ENCODE measurements at regions not wholly inside any gene's neighbourhood (a gene's known extent, or its start where the extent isn't known, plus 50 kb on each side); places are given as distances from the start of the nearest gene placed in this dataset.
A peak's percentile ranks its signal among the peaks of the same experiment; 100 is the strongest.
"Not testable (repeated sequence)": the region's sequence is repeated elsewhere in the genome, so short reads cannot be mapped to it uniquely, and the experiment has no call there.

DNA sequence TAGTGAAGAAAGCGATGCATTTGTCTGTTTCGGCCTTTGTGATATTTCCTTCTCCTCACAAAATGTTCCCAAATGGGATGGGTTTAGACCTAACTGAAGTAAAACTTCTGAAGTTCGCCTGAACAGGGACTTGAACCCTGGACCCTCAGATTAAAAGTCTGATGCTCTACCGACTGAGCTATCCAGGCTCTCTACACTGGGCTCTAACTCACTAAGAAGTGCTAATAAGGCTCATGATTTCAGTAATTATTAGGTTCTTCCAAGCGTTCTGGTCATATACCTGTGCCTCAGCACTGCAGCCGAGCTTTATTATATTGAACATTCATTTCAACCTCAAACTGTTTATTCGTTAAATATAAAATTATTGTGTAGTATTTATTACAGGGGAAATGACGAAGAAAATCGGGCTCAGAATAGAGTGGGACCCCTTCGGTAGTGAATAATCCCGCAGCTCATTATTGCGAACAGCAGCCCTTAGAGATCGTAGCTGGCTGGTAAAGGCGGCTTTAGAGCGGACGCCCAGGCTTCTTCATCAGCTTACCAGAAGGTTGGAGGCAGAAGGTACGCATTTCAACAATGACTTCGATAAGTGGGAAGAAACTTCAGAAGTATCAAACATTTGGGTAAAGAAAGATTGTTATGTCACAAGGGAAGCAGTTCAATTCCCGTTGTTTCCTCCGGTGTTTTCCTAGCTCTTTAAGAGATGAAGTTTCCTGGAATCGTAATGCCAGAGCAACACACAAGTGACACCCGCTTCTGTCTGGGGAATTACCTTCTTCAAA lies 119.0 kb upstream of the ZNF184 start:
- peak; percentile 52 for DNase-seq (ENCODE audit: low read depth, low spot score)

DNA sequence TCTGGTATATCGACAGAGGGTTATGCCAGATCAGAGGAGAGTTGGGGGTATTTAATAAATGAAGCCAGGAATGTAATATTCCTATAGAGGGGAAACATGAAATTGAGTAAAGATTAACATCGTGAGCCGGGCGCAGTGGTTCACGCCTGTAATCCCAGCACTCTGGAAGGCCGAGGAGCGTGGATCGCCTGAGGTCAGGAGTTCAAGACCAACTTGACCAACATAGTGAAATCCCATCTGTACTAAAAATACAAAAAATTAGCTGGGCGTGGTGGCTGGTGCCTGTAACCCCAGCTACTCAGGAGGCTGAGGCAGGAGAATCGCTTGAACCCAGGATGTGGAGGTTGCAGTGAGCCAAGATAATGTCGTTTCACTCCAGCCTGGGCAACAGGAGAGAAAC lies 112.4 kb upstream of the ZNF184 start:
- not testable (repeated sequence) for DNase-seq (ENCODE audit: low read depth, low spot score)

DNA sequence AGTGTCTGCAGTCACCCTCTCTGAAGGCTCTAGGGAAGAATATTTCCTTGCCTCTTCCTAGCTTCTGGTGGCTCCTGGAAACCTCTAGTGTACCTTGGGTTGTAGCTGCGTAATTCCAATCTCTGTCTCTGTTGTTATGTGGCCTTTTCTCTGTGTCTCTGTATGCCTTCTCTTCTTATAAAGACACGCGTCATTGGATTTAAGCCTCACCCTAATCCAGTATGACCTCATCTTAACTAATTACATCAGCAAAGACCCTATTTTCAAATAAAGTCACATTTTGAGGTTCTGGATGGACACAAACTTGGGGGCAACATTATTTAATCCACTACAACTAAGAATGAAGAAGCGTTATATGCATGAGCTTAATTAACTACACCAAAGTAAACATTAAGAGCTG lies 111.4 kb upstream of the ZNF184 start:
- DNase-seq (ENCODE audit: low read depth, low spot score), result no peak

DNA sequence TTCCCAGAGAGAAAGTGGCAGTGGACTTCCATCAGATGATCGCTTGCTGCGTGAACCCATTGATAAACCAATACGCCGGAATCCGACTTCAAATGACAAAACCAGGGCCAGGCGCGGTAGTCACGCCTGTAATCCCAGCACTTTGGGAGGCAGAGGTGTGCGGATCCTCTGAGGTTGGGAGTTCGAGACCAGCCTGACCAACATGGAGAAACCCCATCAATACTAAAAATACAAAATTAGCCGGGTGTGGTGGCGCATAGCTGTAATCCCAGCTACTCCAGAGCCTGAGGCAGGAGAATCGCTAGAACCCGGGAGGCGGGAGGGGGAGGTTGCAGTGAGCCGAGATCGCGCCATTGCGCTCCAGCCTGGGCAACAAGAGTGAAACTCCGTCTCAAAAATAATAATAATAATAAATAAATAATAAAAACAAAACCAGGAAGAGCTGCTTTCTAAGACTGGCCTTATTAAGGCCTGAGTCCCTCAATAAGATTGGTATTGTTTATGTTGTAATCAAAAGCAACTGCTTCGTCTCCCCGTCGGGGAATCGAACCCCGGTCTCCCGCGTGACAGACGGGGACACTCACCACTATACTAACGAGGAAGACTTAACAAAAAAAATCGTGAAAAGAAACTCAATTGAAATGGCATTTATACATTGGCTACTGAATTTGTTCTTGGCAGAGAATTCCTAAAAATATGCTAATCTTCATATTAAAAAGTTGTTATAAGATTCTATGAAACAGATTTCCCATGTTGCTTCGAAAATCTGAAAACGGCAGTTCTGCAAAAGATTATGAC lies 110.2 kb upstream of the ZNF184 start:
- peak; percentile 69 for DNase-seq (ENCODE audit: low read depth, low spot score)

DNA sequence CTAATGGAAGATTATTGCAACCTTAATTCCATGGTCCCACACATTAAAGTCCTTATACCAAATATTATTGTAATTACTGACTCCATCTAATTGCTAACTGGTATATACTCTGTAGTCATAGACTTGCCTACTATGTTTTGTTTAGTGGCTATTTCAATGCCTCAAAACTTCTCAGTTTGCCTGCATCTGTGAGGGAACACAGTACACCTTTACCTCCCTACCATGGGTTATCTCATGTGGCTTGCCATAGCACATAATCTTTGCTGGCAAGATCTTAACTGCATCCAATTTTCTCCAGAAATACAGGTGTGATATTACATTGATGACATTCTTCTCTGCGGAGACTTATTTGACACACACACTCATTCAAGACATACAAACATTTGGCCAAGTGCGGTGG lies 107.1 kb upstream of the ZNF184 start:
- DNase-seq (ENCODE audit: low read depth, low spot score), result no peak

DNA sequence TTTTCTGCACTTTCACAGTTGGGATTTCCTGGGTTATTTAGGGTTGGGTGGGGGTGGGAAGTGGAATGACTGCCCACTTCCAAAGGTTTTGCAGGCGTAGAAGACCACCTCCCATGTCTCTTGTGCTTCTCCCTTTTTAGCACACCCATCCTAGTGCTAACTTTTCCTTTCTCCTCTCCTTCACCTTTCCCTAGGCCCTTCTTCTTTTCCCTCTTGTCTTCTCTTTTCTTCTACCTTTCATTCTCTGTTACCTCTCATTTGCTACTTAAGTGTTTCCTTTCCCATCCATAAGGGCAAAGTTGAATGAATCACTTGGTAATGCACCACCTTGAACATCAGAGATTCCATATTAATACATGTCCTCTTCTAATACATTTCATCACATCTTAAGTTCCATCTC lies 105.0 kb upstream of the ZNF184 start:
- no peak for DNase-seq (ENCODE audit: low read depth, low spot score)

DNA sequence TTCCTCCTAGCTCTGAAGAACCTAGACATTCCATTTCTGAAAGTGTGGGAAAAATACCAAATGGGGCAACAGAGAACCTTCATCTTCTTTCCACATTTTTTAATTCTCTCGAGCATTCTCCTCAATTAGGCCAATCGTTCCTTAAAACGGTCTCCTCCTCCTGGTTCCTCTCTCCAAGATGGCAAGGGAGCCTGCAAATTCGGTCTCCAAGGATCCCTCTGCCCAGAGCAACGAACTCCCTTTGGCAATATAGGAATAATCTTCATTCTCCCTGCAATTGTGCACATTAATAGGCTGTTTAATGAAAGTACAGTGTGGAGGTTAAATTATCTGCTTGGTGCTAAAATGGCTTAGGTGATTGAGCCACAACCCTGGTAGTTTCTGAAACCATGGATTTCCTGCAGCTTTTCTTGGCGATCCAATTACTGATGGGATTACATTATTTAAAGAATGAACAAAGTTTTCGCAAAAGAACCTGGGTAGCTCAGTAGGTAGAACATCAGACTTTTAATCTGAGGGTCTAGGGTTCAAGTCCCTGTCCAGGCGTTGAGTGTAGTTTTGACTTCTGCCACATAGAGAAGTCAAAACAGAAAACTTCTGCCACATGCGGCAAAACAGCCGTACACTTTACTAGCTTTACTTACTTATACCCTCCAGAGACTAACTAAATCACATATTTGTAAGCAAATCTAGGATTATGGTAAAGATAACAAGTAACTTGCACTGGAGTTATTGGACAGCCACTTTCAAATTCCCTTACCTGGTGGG lies 102.9 kb upstream of the ZNF184 start:
- no peak for DNase-seq (ENCODE audit: low read depth, low spot score)

DNA sequence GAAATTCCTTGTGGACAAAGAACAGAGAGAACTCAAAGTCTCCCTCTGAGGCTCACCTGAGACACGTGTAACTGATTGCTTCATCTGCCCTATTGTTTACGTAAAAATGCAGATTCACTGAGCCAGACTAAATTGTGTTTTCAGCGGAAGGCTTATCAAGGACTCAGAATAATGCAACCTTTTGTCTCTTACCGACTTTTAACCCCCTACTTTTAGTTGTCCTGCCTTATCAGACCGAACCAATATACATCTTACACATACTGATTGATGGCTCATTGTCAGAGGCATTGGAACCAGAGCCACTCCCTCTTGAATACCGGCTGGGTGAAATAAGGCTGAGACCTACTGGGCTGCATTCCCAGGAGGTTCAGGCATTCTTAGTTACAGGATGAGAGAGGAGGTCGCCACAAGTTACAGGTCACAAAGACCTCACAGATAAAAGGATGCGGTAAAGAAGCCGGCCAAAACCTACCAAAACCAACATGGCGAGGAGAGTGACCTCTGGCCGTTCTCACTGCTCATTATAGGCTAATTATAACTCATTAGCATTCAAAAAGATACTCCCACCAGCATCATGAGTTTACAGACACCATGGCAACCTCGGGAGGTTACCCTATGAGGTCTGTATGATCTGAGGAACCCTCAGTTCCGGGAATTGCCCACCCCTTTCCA lies 95.5 kb upstream of the ZNF184 start:
- no peak for DNase-seq (ENCODE audit: low read depth, low spot score)

DNA sequence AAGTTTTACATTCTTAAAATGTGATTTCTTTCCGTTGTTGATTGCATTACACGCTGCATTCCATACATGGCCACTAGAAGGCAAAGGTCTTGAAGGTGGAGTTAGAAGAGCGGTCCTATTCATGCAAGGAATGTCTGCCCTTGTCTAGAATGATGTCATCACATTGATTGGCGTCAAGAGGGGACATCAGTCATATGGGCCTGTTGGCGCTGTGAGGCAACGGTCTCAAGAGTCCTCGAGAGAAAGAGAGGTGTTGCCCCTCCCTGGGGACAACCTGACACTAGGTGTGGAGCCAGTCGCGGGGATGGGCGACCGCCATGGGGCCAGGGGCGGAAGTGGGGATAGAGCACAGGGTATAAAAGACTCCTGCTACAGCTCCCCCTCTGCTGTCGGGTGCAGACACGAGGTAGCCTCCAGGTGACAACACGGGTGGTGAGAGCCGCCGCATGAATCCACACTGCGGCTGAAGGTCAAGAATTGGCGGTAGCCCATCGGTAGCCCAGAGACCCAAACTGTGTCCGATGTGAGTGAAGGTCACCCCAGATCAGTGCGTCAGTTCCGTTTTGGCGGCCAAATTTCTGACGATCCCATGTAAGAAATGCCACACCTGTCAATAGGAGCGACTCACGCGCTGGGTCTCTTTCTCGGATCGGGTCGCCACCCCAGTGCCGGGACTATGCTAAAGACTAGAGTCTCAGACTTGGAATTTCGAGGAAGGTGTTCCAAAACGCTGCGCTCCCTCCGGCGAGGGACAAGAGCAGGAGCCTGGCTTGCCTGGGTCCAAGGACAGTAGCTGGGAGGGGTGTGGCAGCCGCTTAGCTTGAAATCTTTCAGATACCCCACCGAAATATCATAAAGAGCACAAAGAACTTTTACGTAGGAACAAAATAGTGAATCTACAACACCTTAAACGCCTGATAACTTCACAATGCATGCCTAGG lies 93.2 kb upstream of the ZNF184 start:
- peak; percentile 8 for DNase-seq (ENCODE audit: low read depth, low spot score)

DNA sequence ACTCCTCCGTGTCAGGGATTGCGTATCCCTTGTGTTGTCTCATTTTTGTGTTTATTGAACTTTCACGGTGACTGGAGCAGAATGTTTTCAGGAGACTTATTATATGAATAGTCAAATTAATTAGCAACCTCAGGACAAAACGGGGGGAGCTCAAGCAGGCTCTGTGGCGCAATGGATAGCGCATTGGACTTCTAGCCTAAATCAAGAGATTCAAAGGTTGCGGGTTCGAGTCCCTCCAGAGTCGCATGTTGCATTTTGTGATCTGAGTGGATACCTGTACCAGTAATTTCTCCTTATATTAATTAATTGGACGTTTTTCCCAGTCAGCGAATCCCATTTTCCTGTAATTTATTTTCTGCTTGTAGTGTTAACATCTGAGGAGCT lies 89.1 kb upstream of the ZNF184 start:
- DNase-seq (ENCODE audit: low read depth, low spot score), result no peak

DNA sequence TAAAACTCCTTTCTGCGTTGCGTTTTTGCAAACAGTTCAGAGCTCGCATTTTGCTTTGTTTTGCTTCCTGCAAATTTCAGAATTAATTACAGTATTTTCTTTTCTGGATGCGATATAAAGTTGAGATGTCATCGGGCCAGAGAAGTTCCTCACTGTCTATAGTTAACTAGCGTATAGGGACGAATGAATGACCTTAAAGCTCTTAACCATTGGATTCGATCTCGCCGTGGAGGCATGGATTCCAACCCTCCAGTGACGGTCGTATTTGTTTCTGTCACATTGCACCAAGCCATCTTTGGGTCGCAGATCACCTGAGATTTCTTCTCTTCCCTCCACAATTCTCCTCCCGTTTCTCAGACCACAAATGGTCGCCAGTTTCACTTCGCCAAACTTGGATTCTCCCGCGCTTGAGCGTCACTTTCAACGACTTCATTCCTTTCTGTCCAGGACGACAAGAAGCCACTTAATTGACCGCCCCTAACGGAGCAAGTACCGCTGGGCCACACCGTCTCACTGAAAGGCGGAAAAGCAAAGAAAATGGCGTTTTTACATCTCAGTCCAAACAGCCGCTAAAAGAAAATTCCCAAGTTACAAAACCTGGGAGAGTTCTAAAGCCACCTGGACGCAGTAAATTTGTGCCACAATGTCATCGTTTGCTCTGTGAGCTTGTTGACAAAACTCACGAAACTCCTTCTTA lies 85.3 kb upstream of the ZNF184 start:
- DNase-seq (ENCODE audit: low read depth, low spot score), result peak; percentile 4

DNA sequence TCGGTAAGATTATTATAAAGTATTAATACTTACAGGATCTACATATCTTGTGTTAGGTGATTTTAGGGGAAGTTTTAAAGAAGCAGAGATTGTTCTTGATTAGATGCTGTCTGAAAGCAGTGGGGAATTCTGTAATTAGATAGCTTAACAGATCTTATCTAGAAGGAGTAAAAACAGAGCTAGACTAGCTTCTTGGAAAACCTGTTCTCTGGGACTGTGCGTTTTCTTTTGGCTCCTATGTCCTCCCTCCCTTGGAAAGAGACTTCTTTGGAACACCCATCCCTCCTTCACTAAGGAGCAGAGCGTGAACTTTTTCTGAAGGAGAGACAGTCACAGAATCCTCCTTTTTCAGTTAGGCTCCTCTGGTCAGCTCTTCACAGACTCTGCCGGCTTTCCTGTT lies 83.5 kb upstream of the ZNF184 start:
- no peak for DNase-seq (ENCODE audit: low read depth, low spot score)

DNA sequence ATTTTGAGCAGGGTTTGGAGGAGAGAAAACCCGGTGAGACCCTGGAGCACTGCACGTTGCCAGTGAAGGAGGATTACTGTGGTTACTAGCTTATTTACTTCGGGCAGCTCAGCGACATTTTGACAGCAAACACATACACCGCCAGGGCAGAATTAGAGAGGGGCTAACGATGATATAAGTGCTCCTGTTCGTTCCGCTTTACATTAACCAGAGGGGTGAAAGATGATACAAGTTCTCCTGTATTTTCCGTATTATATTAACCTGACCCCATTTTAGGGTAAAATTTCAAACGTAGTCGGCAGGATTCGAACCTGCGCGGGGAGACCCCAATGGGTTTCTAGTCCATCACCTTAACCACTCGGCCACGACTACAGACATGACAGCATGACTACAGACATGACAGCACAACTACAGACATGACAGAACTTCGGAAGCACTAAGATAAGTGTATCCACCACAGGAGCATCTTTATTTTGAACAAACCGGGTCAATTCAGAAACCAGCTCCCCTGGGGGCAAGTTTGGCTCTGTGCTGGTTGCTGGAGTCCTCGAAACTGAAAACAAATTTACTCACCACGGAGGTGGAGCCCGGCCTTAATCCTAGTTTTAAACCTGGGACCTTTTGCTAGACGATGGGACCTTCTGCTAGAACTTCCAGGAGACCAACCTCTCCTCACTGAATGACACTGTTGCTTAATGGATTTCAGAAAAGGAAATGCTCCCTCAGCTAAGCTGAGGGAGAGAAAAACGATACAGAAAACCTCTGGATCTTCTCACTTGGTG lies 80.4 kb upstream of the ZNF184 start:
- DNase-seq (ENCODE audit: low read depth, low spot score), result peak; percentile 20

DNA sequence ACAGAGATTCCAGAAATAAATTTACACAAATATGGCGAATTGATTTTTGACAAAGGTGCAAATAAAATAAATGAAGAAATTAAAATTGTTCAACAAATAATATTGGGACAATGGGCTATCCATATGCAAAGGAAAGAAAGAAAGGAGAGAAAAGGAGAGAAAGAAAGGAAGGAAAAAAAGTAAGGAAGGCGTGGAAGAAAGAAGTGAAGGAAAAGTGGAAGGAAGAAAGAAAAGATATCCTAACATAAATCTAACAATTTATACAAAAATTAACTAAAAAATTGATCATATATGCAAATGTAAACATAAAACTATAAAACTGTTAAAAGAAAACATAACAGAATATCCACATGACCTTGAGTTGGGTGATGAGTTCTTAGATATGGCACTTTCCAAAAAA lies 78.7 kb upstream of the ZNF184 start:
- DNase-seq (ENCODE audit: low read depth, low spot score), result no peak

DNA sequence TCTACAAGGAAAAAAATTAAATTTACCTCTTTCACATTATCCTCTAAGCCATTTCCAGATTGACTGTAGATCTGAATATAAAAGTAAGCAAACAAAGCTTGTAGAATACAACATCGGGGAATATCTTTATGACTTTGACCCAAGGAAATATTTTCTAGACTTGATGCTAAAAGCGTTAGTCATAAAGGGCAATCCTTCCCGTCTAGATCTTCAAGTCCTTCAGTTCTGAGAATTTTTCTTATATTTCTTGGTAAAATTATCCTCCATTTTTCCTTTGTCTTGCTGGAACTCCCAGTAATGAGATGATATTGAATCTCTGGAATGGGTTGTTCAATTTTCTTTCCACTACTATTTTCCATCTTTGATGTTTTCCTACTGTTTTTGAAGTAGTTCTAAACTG lies 77.8 kb upstream of the ZNF184 start:
- DNase-seq (ENCODE audit: low read depth, low spot score), result no peak

DNA sequence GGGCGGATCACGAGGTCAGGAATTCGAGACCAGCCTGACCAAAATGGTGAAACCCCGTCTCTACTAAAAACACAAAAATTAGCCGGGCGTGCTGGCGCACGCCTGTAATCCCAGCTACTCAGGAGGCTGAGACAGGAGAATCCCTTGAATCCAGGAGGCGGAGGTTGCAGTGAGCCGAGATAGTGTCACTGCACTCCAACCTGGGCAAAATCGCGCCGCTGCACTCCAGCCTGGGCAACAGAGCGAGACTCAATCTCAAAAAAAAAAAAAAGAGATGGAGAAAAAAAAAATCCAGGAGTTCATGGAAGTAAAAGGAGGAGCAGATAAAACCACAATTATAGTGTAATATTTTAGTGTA lies 76.3 kb upstream of the ZNF184 start:
- DNase-seq (ENCODE audit: low read depth, low spot score), result not testable (repeated sequence)

DNA sequence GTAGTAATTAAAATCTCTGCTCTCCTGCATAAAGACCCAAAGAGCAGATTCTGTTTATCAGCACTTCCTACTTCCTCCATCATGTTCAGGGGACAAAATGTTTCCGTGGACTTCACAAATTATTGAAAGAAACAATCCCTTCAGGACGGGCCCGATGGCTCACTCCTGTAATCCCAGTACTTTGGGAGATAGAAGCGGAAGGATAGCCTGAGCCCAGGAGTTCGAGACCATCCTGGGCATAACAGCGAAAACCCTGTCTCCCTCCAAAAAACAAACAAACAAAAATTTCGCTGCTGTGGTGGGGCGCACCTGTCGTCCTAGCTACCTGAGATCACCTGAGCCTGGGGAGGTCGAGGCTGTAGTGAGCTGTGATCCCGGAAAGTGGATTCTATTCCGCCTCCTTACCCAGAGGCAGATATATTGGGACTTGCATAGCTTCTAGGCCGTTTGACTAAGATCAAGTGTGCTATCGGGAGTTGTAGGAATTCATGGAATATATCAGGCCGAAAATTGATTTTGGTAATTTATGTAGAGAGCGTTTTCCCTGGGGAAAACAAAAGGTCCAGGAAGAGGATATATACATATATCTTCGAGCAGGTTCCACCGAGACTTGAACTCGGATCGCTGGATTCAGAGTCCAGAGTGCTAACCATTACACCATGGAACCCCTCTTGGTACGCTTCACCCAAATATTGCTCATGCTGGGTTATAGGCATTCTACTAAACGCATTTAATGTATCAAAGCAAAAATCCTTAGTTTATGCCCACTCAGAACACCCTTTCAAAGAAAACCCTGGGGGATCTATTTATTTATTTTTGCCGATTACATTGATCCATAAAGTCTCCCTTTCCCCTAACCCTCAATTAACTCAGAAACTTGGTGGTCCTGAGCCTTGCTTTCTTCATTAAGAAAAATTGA lies 74.5 kb upstream of the ZNF184 start:
- peak; percentile 43 for DNase-seq (ENCODE audit: low read depth, low spot score)

DNA sequence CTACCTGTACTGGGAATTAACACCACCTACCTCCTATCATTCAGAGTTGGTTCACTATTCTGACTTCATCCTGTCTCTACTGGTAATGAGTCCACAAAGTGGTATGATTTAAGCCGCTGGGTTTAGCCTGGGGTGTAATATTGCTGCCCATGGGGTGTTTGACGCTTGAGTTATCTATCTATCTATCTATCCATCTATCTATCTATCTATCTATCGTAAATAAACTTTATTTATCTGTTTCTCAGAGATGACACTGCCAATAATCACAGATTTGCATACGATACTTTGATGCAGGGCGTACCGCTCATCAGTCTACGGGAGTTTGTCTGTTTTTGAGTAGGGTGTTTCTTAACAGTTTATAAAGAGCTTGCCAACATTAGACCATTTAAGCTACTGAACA lies 73.6 kb upstream of the ZNF184 start:
- DNase-seq (ENCODE audit: low read depth, low spot score), result no peak
